Omental fat pad (tissue), 3 donors: ENCODE measurements at regions not wholly inside any gene's neighbourhood (a gene's known extent, or its start where the extent isn't known, plus 50 kb on each side); places are given as distances from the start of the nearest gene placed in this dataset.

Source experiments
- ATAC-seq: fragments of 150-250 bp; one replicate; pipeline ENCODE4 v1.9.1; 2016; ENCODE audit warnings: mild to moderate bottlenecking, moderate library complexity; ENCODE audit not compliant: low FRiP score
- DNase-seq: peaks from one replicate; pipeline ENCODE4 v3.0.0-alpha.2; 2019; ENCODE audit warnings: low spot score
- TF ChIP-seq, protein P1 (sequence below), 3 donors: fragments of 450-650 bp; IDR thresholded peaks; one replicate each; pipeline ENCODE4 v1.5.1; 2016 to 2017; ENCODE audit warnings: antibody characterized with exemption in 3 of 3, mild to moderate bottlenecking in 3 of 3, moderate library complexity in 2 of 3

DNA sequence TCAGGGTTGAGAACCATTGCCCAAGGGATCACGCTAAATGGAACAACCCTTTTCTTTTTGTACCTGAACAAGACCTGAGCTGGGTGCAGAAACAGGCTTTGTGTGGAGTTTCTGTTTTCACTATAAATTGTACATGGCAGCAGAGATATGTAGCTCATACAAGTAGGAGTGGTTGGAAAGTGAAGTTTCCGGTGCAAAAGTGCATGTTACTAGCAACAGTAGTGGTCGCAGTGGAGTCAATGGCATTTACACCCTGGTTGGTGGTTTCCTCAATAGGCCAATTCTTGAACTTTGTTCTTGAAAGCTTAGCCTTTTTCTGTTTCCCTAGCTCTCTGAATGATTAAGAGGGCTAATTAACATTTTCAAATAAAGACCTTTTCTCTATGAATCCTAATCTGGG is 170.7 kb downstream of the NEBL start:
- DNase-seq (no peak), ATAC-seq (no peak)
- TF ChIP-seq, protein P1, sequence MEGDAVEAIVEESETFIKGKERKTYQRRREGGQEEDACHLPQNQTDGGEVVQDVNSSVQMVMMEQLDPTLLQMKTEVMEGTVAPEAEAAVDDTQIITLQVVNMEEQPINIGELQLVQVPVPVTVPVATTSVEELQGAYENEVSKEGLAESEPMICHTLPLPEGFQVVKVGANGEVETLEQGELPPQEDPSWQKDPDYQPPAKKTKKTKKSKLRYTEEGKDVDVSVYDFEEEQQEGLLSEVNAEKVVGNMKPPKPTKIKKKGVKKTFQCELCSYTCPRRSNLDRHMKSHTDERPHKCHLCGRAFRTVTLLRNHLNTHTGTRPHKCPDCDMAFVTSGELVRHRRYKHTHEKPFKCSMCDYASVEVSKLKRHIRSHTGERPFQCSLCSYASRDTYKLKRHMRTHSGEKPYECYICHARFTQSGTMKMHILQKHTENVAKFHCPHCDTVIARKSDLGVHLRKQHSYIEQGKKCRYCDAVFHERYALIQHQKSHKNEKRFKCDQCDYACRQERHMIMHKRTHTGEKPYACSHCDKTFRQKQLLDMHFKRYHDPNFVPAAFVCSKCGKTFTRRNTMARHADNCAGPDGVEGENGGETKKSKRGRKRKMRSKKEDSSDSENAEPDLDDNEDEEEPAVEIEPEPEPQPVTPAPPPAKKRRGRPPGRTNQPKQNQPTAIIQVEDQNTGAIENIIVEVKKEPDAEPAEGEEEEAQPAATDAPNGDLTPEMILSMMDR (IDR thresholded peaks at IDR 0.05) = no peak

DNA sequence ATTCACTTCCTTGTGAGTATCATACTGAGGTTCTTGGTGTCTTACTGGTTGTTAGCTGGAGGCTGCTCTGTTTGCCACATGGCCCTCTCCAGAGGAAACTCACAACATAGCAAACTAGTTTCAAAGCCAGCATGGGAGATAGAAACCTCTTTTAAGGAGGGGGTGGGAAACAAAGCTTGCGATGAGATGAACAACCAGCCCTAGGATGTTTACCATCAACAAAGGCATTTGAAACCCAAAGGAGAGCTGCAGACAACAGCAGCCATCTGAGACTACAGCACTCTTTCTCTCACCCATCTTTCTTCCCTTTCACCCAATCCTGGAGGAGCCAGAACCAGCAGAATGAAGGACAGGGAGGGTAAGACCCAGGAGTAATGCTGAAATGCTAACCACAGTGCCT is 182.1 kb downstream of the NEBL start:
- DNase-seq = no peak
- TF ChIP-seq, protein P1 (IDR thresholded peaks at IDR 0.05) = no peak
- no peak for ATAC-seq

GRCh38 chr10:20714518-20714917 is 182.6 kb downstream of the NEBL start:
- ATAC-seq (no peak), DNase-seq (no peak)
- TF ChIP-seq, protein P1 (IDR thresholded peaks at IDR 0.05) = no peak

DNA sequence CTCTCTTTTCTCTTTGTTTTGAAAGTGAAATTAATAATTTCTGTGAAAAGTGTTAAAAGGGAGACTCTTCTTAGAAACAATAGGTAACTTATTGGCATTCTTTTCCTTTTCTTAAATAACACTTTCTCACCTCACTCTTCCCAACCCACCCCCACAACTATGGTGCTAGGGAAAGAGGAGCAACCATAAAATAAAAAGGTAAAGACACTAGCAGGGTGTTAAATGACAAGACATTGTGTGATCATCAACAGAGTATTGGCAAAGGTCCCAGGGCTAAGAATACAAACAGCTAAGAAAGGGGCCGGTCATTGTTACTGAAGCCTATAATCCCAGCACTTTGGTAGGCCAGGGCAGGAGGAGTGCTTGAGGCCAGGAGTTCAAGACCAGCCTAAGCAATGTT is 183.7 kb downstream of the NEBL start:
- TF ChIP-seq, protein P1 (IDR thresholded peaks at IDR 0.05) = no peak
- DNase-seq = no peak
- no peak for ATAC-seq

- TF ChIP-seq, protein P1 (IDR thresholded peaks at IDR 0.05) = no peak
- no peak for DNase-seq
- ATAC-seq = no peak
Measured at GRCh38 chr10:20712774-20713173, 184.3 kb downstream of the NEBL start.

DNA sequence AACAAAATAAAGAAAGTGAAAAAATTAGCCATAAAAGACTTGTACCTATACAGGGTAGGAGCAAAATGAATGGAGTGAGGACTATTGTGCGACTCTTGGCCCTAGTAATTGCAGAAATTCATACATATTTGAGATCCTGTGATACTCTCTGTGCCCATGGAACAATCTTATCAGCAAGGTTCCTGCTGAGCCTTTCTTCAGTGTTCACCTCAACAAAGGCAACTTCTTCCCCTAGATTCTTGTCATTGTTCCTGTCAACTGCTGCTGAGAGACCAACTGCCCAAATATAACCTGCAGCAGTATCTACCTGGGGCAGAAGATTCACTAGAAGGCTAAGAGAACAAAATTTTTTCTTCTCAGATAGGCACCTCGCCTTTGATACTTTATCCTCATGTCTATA is 187.4 kb downstream of the NEBL start:
- TF ChIP-seq, protein P1 (IDR thresholded peaks at IDR 0.05) = no peak
- no peak for DNase-seq
- no peak for ATAC-seq

DNA sequence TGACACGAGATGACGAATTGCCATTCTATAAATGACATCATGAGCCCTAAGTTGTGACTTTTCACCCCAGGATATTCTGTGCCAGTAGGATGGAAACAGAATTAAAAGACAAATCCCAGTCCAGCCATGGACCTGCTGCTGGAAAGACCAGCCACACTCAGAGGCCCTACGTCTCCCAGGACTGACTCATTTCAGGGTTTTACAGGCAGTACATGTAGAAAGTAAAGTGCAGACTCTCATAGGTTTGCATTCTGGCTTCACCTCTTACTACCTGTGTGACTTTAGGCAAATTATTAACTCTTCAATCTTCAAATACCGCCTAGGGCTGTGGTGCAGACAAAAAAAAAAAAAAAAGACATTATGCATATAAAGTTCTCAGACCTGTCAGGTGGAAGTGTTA is 188.8 kb downstream of the NEBL start:
- no peak for ATAC-seq

More for the DNA sequence above, 188.8 kb downstream of the NEBL start:
- TF ChIP-seq, protein P1 (IDR thresholded peaks at IDR 0.05) = no peak
- no peak for DNase-seq
